Tibial artery (tissue), 4 donors: ENCODE measurements at regions not wholly inside any gene's neighbourhood (a gene's known extent, or its start where the extent isn't known, plus 50 kb on each side); places are given as distances from the start of the nearest gene placed in this dataset.

Source experiments
- DNase-seq, 2 donors: peaks; one replicate each; pipeline ENCODE4 v3.0.0-alpha.2; 2019
- H3K27ac ChIP-seq, 2 donors: fragments of 200-600 bp; sonication (generic) in 1 of 2; 1 replicate in 1 of 2; 2 replicates in 1 of 2; pipeline ENCODE4 v1.5.1; 2018 to 2019; ENCODE audit warnings: mild to moderate bottlenecking in 1 of 2
- H3K27me3 ChIP-seq, 2 donors: fragments of 200-600 bp; sonication (generic) in 1 of 2; one replicate each; pipeline versions ENCODE4 v1.5.1 to v1.6.0; 2016 to 2019
- H3K36me3 ChIP-seq, 3 donors: fragments of 200-600 bp; sonication (generic) in 2 of 3; one replicate each; pipeline ENCODE4 v1.5.1; 2016 to 2019; ENCODE audit warnings: mild to moderate bottlenecking in 2 of 3
- H3K4me1 ChIP-seq, 4 donors: fragments of 200-600 bp; sonication (generic) in 2 of 4; 1 replicate in 3 of 4; 2 replicates in 1 of 4; pipeline ENCODE4 v1.5.1; 2016 to 2019
- H3K4me3 ChIP-seq, 2 donors: fragments of 200-600 bp; sonication (generic) in 1 of 2; 1 replicate in 1 of 2; 2 replicates in 1 of 2; pipeline ENCODE4 v1.5.1; 2018 to 2019; ENCODE audit warnings: mild to moderate bottlenecking in 2 of 2
- H3K9me3 ChIP-seq, 3 donors: fragments of 200-600 bp; sonication (generic) in 1 of 3; one replicate each; pipeline ENCODE4 v1.5.1; 2016 to 2019
- CTCF ChIP-seq, 2 experiments: fragments of 200-600 bp in 1 of 2; fragments of 450-650 bp in 1 of 2; IDR thresholded peaks; one replicate each; pipeline ENCODE4 v1.5.1; 2017 to 2019; ENCODE audit warnings: antibody characterized with exemption in 2 of 2, mild to moderate bottlenecking in 1 of 2, moderate library complexity in 1 of 2
- intact Hi-C: fragments of 100-400 bp; cut with DNase I; formaldehyde crosslinking; loops from one replicate; pipeline ENCODE4 v1.15.0; 2023; ENCODE audit warnings: low total_unique reads

GRCh38 chr16:9479008-9479407 is 387.6 kb downstream of the HAPSTR1 start:
- no peak for TF ChIP-seq CTCF (IDR thresholded peaks at IDR 0.05)
- Histone ChIP-seq H3K9me3 (no peaks in the 10 kb centered on the region), H3K27me3 (peaks cover 0 to 12% of the 10 kb centered on the region in 2 donors)

GRCh38 chr16:9480503-9480902 is 389.1 kb downstream of the HAPSTR1 start:
- H3K4me1 ChIP-seq: no peaks in the 10 kb centered on the region
- no peak overlapping the region for H3K4me3 ChIP-seq
- intact Hi-C loops: no loop called here

More at GRCh38 chr16:9479008-9479407, 387.6 kb downstream of the HAPSTR1 start:
- intact Hi-C loops: no loop called here
- Histone ChIP-seq H3K36me3 (no peaks in the 10 kb centered on the region), H3K4me3 (no peak overlapping the region), H3K27ac (no peak overlapping the region), H3K4me1 (no peaks in the 10 kb centered on the region)
- no peak for DNase-seq

GRCh38 chr16:9481747-9482730 is 390.6 kb downstream of the HAPSTR1 start:
- H3K9me3 ChIP-seq: no peaks in the 10 kb centered on the region
- no peak for TF ChIP-seq CTCF (IDR thresholded peaks at IDR 0.05)
- H3K4me3 ChIP-seq: no peak overlapping the region
- DNase-seq: no peak
- intact Hi-C loops: no loop called here
- H3K4me1 ChIP-seq: no peaks in the 10 kb centered on the region
- H3K36me3 ChIP-seq: no peaks in the 10 kb centered on the region
- H3K27me3 ChIP-seq: peaks cover 0 to 12% of the 10 kb centered on the region in 2 donors
- H3K27ac ChIP-seq: no peak overlapping the region

More at GRCh38 chr16:9480503-9480902, 389.1 kb downstream of the HAPSTR1 start:
- no peak overlapping the region for H3K27ac ChIP-seq
- H3K9me3 ChIP-seq: no peaks in the 10 kb centered on the region
- no peak for TF ChIP-seq CTCF (IDR thresholded peaks at IDR 0.05)
- peaks cover 0 to 12% of the 10 kb centered on the region in 2 donors for H3K27me3 ChIP-seq
- DNase-seq: no peak
- H3K36me3 ChIP-seq: no peaks in the 10 kb centered on the region

GRCh38 chr16:9484426-9484825 is 393.0 kb downstream of the HAPSTR1 start:
- TF ChIP-seq CTCF (IDR thresholded peaks at IDR 0.05): no peak
- Histone ChIP-seq H3K27me3 (peaks cover 0 to 12% of the 10 kb centered on the region in 2 donors), H3K9me3 (no peaks in the 10 kb centered on the region), H3K36me3 (no peaks in the 10 kb centered on the region), H3K4me1 (no peaks in the 10 kb centered on the region), H3K4me3 (no peak overlapping the region), H3K27ac (no peak overlapping the region)
- intact Hi-C loops: no loop called here
- DNase-seq: no peak

- Histone ChIP-seq H3K9me3 (no peaks in the 10 kb centered on the region), H3K27me3 (peaks cover 0 to 12% of the 10 kb centered on the region in 2 donors), H3K27ac (no peak overlapping the region), H3K4me1 (no peaks in the 10 kb centered on the region), H3K4me3 (no peak overlapping the region), H3K36me3 (no peaks in the 10 kb centered on the region)
- no peak for TF ChIP-seq CTCF (IDR thresholded peaks at IDR 0.05)
- intact Hi-C loops: no loop called here
- DNase-seq: no peak
Measured at GRCh38 chr16:9484881-9485280, 393.4 kb downstream of the HAPSTR1 start.
